Astrocyte (in vitro differentiated cells and primary cell): ENCODE measurements at regions not wholly inside any gene's neighbourhood (a gene's known extent, or its start where the extent isn't known, plus 50 kb on each side); places are given as distances from the start of the nearest gene placed in this dataset.

Experiments
- EZH2 ChIP-seq: IDR thresholded peaks from 2 replicates; pipeline ENCODE4 v1.6.1; 2012; ENCODE audit warnings: mild to moderate bottlenecking, low read length, inconsistent platforms; ENCODE audit not compliant: insufficient read depth
- TF ChIP-seq, protein P1 (sequence below): IDR thresholded peaks from 2 replicates; pipeline ENCODE4 v1.5.1; 2011; ENCODE audit warnings: low read depth, mild to moderate bottlenecking, inconsistent platforms, low read length, moderate library complexity; ENCODE audit not compliant: insufficient read depth

DNA sequence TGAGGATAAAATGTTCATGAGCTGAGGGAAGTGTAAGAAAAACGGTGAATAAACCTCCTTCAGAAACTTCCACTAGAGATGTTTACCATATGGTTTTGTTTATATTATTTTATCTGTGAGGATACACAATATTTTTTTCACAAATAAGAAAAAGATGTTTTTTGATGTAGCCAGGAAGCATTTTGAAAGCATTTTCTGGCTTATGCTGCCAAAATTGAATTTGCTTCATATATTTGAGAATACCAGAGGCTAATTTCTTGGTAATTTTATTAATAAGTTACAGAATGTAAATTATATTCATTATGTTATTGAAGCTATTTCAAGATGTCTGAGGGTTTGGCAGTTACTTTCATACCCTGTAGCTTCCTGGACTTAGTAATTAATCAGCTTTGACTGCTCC is 686.6 kb downstream of the LUZP2 start:
- TF ChIP-seq, protein P1, sequence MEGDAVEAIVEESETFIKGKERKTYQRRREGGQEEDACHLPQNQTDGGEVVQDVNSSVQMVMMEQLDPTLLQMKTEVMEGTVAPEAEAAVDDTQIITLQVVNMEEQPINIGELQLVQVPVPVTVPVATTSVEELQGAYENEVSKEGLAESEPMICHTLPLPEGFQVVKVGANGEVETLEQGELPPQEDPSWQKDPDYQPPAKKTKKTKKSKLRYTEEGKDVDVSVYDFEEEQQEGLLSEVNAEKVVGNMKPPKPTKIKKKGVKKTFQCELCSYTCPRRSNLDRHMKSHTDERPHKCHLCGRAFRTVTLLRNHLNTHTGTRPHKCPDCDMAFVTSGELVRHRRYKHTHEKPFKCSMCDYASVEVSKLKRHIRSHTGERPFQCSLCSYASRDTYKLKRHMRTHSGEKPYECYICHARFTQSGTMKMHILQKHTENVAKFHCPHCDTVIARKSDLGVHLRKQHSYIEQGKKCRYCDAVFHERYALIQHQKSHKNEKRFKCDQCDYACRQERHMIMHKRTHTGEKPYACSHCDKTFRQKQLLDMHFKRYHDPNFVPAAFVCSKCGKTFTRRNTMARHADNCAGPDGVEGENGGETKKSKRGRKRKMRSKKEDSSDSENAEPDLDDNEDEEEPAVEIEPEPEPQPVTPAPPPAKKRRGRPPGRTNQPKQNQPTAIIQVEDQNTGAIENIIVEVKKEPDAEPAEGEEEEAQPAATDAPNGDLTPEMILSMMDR = no peak
- TF ChIP-seq EZH2 = no peak
